Spleen (tissue), 7 donors: ENCODE measurements at regions not wholly inside any gene's neighbourhood (a gene's known extent, or its start where the extent isn't known, plus 50 kb on each side); places are given as distances from the start of the nearest gene placed in this dataset.

Source experiments
- POLR2A ChIP-seq, 3 donors: fragments of 450-650 bp; IDR thresholded peaks; one replicate each; pipeline ENCODE4 v1.5.1; 2017; ENCODE audit warnings: antibody characterized with exemption in 3 of 3, mild to moderate bottlenecking in 1 of 3
- POLR2AphosphoS5 ChIP-seq, 3 donors: sonication (generic); formaldehyde crosslinking; IDR thresholded peaks; one replicate each; pipeline ENCODE4 v1.5.1; 2017; ENCODE audit warnings: antibody characterized with exemption in 3 of 3
- TF ChIP-seq, protein P1 (sequence below), 11 experiments: fragments of 200-600 bp in 7 of 11; fragments of 450-650 bp in 4 of 11; sonication (generic) in 4 of 11; IDR thresholded peaks in 8 of 11; conservative IDR thresholded peaks in 3 of 11; 1 replicate in 7 of 11; 2 replicates in 4 of 11; pipeline versions ENCODE4 v1.4.0 to v1.8.0; 2016 to 2021; ENCODE audit warnings: antibody characterized with exemption in 11 of 11, inconsistent platforms in 4 of 11, mild to moderate bottlenecking in 1 of 11
- donor health status: DM: no; HTN: no; CAD: no; lungs with moderate emphysema.
- donor health status: DM: no; HTN: no; CAD: no.
- donor health status: DM: no; HTN: no; CAD: no.

DNA sequence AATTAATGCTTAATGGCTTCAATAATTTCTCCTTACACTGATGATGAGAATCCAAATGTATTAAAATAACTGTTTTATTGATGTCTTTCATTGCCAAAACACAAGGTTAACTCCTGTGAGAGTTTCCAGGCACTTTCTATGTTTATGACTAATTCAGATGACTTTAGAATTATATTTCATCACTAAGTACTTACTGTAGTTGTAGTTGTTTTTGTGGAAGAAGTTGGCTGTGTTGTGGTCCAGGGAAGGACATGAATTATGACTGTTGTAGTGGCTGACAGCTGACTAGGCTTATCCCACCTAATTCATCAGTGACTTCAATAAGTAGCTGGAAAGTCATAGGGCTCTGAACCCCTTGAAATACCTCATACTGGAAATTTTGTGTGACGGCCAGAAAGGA, 254.8 kb downstream of the HGF start:
- TF ChIP-seq, protein P1, sequence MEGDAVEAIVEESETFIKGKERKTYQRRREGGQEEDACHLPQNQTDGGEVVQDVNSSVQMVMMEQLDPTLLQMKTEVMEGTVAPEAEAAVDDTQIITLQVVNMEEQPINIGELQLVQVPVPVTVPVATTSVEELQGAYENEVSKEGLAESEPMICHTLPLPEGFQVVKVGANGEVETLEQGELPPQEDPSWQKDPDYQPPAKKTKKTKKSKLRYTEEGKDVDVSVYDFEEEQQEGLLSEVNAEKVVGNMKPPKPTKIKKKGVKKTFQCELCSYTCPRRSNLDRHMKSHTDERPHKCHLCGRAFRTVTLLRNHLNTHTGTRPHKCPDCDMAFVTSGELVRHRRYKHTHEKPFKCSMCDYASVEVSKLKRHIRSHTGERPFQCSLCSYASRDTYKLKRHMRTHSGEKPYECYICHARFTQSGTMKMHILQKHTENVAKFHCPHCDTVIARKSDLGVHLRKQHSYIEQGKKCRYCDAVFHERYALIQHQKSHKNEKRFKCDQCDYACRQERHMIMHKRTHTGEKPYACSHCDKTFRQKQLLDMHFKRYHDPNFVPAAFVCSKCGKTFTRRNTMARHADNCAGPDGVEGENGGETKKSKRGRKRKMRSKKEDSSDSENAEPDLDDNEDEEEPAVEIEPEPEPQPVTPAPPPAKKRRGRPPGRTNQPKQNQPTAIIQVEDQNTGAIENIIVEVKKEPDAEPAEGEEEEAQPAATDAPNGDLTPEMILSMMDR (IDR thresholded peaks at IDR 0.05 in 8 of 11, conservative IDR thresholded peaks at IDR 0.05 in 3 of 11): no peak
- TF ChIP-seq POLR2AphosphoS5 (IDR thresholded peaks at IDR 0.05): no peak
- no peak for TF ChIP-seq POLR2A (IDR thresholded peaks at IDR 0.05)
